Ascending aorta (tissue), 2 donors: ENCODE measurements at regions not wholly inside any gene's neighbourhood (a gene's known extent, or its start where the extent isn't known, plus 50 kb on each side); places are given as distances from the start of the nearest gene placed in this dataset.

Experiments
- DNase-seq, 2 donors: peaks; one replicate each; pipeline ENCODE4 v3.0.0-alpha.2; 2019; ENCODE audit warnings: low spot score in 2 of 2
- H3K27ac ChIP-seq, 2 donors: fragments of 200-600 bp; sonication (generic); one replicate each; pipeline ENCODE4 v1.5.1; 2016 to 2017; ENCODE audit warnings: mild to moderate bottlenecking in 1 of 2
- H3K27me3 ChIP-seq: fragments of 200-600 bp; sonication (generic); one replicate; pipeline ENCODE4 v1.5.1; 2017
- H3K36me3 ChIP-seq, 2 donors: fragments of 200-600 bp; sonication (generic); one replicate each; pipeline ENCODE4 v1.5.1; 2016
- H3K4me1 ChIP-seq, 2 donors: fragments of 200-600 bp; sonication (generic); one replicate each; pipeline ENCODE4 v1.5.1; 2016 to 2017; ENCODE audit warnings: mild to moderate bottlenecking in 1 of 2
- H3K4me3 ChIP-seq, 2 donors: fragments of 200-600 bp; sonication (generic); one replicate each; pipeline ENCODE4 v1.5.1; 2016 to 2017; ENCODE audit warnings: mild to moderate bottlenecking in 1 of 2
- H3K9me3 ChIP-seq, 2 donors: fragments of 200-600 bp; sonication (generic); one replicate each; pipeline ENCODE4 v1.5.1; 2016
- CTCF ChIP-seq, 3 experiments: fragments of 200-600 bp in 2 of 3; fragments of 450-650 bp in 1 of 3; sonication (generic) in 2 of 3; IDR thresholded peaks; one replicate each; pipeline ENCODE4 v1.5.1; 2016 to 2019; ENCODE audit warnings: antibody characterized with exemption in 3 of 3, mild to moderate bottlenecking in 1 of 3, moderate library complexity in 1 of 3
- intact Hi-C: fragments of 100-400 bp; cut with DNase I; formaldehyde crosslinking; loops from one replicate; pipeline ENCODE4 v1.15.1; 2023

GRCh38 chr10:106493226-106493625 lies 671.3 kb downstream of the SORCS1 start:
- intact Hi-C loops = no loop called here
- no peaks in the 10 kb centered on the region for H3K4me1 ChIP-seq
- no peak for TF ChIP-seq CTCF (IDR thresholded peaks at IDR 0.05)
- no peaks in the 10 kb centered on the region for H3K9me3 ChIP-seq
- DNase-seq = no peak
- no peak overlapping the region for H3K27ac ChIP-seq
- H3K4me3 ChIP-seq = no peak overlapping the region
- no peaks in the 10 kb centered on the region for H3K27me3 ChIP-seq
- H3K36me3 ChIP-seq = no peaks in the 10 kb centered on the region

GRCh38 chr10:106487726-106488125 lies 676.8 kb downstream of the SORCS1 start:
- no peaks in the 10 kb centered on the region for H3K27me3 ChIP-seq
- no peaks in the 10 kb centered on the region for H3K4me1 ChIP-seq
- H3K27ac ChIP-seq = no peak overlapping the region
- TF ChIP-seq CTCF (IDR thresholded peaks at IDR 0.05) = no peak
- H3K9me3 ChIP-seq = no peaks in the 10 kb centered on the region
- intact Hi-C loops = no loop called here
- no peak for DNase-seq
- no peak overlapping the region for H3K4me3 ChIP-seq
- no peaks in the 10 kb centered on the region for H3K36me3 ChIP-seq

GRCh38 chr10:106481598-106482275 lies 682.8 kb downstream of the SORCS1 start:
- intact Hi-C loops = no loop called here

GRCh38 chr10:106479636-106480035 lies 684.9 kb downstream of the SORCS1 start:
- Histone ChIP-seq H3K36me3 (no peaks in the 10 kb centered on the region), H3K4me3 (no peak overlapping the region), H3K9me3 (no peaks in the 10 kb centered on the region), H3K27ac (no peak overlapping the region), H3K4me1 (no peaks in the 10 kb centered on the region), H3K27me3 (no peaks in the 10 kb centered on the region)
- intact Hi-C loops = no loop called here
- no peak for DNase-seq
- TF ChIP-seq CTCF (IDR thresholded peaks at IDR 0.05) = no peak

More at GRCh38 chr10:106481598-106482275, 682.8 kb downstream of the SORCS1 start:
- H3K27me3 ChIP-seq = no peaks in the 10 kb centered on the region
- TF ChIP-seq CTCF (IDR thresholded peaks at IDR 0.05) = no peak
- DNase-seq = no peak
- H3K9me3 ChIP-seq = no peaks in the 10 kb centered on the region
- no peak overlapping the region for H3K27ac ChIP-seq
- no peaks in the 10 kb centered on the region for H3K4me1 ChIP-seq
- H3K36me3 ChIP-seq = no peaks in the 10 kb centered on the region
- no peak overlapping the region for H3K4me3 ChIP-seq

- Histone ChIP-seq H3K27me3 (no peaks in the 10 kb centered on the region), H3K4me1 (no peaks in the 10 kb centered on the region), H3K27ac (no peak overlapping the region), H3K4me3 (no peak overlapping the region), H3K9me3 (no peaks in the 10 kb centered on the region), H3K36me3 (no peaks in the 10 kb centered on the region)
- intact Hi-C loops = no loop called here
- DNase-seq = no peak
- no peak for TF ChIP-seq CTCF (IDR thresholded peaks at IDR 0.05)
These were observed 689.6 kb downstream of the SORCS1 start for GRCh38 chr10:106474876-106475275.
